Muscle of leg (tissue), 3 donors: ENCODE measurements at regions not wholly inside any gene's neighbourhood (a gene's known extent, or its start where the extent isn't known, plus 50 kb on each side); places are given as distances from the start of the nearest gene placed in this dataset.

Experiments used
- DNase-seq: peaks from one replicate; pipeline ENCODE4 v3.0.0; 2013
- H3K27ac ChIP-seq: one replicate; pipeline ENCODE4 v1.5.1; 2013; ENCODE audit warnings: mild to moderate bottlenecking, low read length, control low read depth
- H3K27me3 ChIP-seq: one replicate; pipeline ENCODE4 v1.6.1; 2013; ENCODE audit warnings: low read length; ENCODE audit not compliant: control insufficient read depth, insufficient read depth
- H3K36me3 ChIP-seq: one replicate; pipeline ENCODE4 v1.6.1; 2013; ENCODE audit warnings: low read length; ENCODE audit not compliant: control insufficient read depth, insufficient read depth
- H3K4me1 ChIP-seq: one replicate; pipeline ENCODE4 v1.6.1; 2013; ENCODE audit warnings: low read length; ENCODE audit not compliant: control insufficient read depth, insufficient read depth
- H3K4me3 ChIP-seq: one replicate; pipeline ENCODE4 v1.5.1; 2013; ENCODE audit warnings: low read length, control low read depth
- H3K9me3 ChIP-seq: replicated peaks from 2 replicates; pipeline ENCODE4 v1.6.1; 2013; ENCODE audit warnings: low read depth, low read length; ENCODE audit not compliant: control insufficient read depth
- WGBS: methylation state at CpG from one replicate; pipeline ENCODE4 v1.1.5; 2013; ENCODE audit warnings: missing lambda C conversion rate; ENCODE audit not compliant: insufficient coverage; 5-methylcytosine and 5-hydroxymethylcytosine counted together

GRCh38 chr11:69348414-69349235 lies 54.7 kb downstream of the MYEOV start:
- no peak overlapping the region for H3K27ac ChIP-seq
- 95% methylated on average over 4 of the region's 6 CpGs for WGBS
- H3K4me1 ChIP-seq = peaks cover 3% of the 10 kb centered on the region
- no peaks in the 10 kb centered on the region for H3K36me3 ChIP-seq
- H3K27me3 ChIP-seq = no peaks in the 10 kb centered on the region
- no peak overlapping the region for H3K4me3 ChIP-seq
- H3K9me3 ChIP-seq = peaks cover 6% of the 10 kb centered on the region
- DNase-seq = no peak

GRCh38 chr11:69350040-69350439 lies 56.1 kb downstream of the MYEOV start:
- no peak overlapping the region for H3K4me3 ChIP-seq
- no peak overlapping the region for H3K27ac ChIP-seq

GRCh38 chr11:69350596-69350995 lies 56.6 kb downstream of the MYEOV start:
- no peak overlapping the region for H3K4me3 ChIP-seq
- H3K36me3 ChIP-seq = no peaks in the 10 kb centered on the region
- peaks cover 6% of the 10 kb centered on the region for H3K9me3 ChIP-seq
- DNase-seq = no peak
- no peaks in the 10 kb centered on the region for H3K27me3 ChIP-seq
- H3K27ac ChIP-seq = no peak overlapping the region
- H3K4me1 ChIP-seq = peaks cover 3% of the 10 kb centered on the region

More at GRCh38 chr11:69350040-69350439, 56.1 kb downstream of the MYEOV start:
- no peaks in the 10 kb centered on the region for H3K36me3 ChIP-seq
- peaks cover 6% of the 10 kb centered on the region for H3K9me3 ChIP-seq
- DNase-seq = no peak
- no peaks in the 10 kb centered on the region for H3K27me3 ChIP-seq
- peaks cover 3% of the 10 kb centered on the region for H3K4me1 ChIP-seq
- WGBS = no CpG with 5 or more reads among the region's 1 CpG

- H3K9me3 ChIP-seq = peaks cover 6% of the 10 kb centered on the region
- H3K4me1 ChIP-seq = peaks cover 3% of the 10 kb centered on the region
- H3K27me3 ChIP-seq = no peaks in the 10 kb centered on the region
- no peak overlapping the region for H3K27ac ChIP-seq
- DNase-seq = no peak
- no peaks in the 10 kb centered on the region for H3K36me3 ChIP-seq
- H3K4me3 ChIP-seq = no peak overlapping the region
Measured at GRCh38 chr11:69351460-69351859, 57.5 kb downstream of the MYEOV start.

GRCh38 chr11:69352166-69352565 lies 58.2 kb downstream of the MYEOV start:
- H3K27ac ChIP-seq = no peak overlapping the region
- H3K36me3 ChIP-seq = no peaks in the 10 kb centered on the region
- DNase-seq = no peak
- peaks cover 6% of the 10 kb centered on the region for H3K9me3 ChIP-seq
- WGBS = 83% methylated on average over 2 of the region's 2 CpGs
- H3K4me1 ChIP-seq = peaks cover 3% of the 10 kb centered on the region
- no peak overlapping the region for H3K4me3 ChIP-seq
- H3K27me3 ChIP-seq = peaks cover 2% of the 10 kb centered on the region

GRCh38 chr11:69352715-69353319 lies 58.9 kb downstream of the MYEOV start:
- Histone ChIP-seq H3K9me3 (peaks cover 6% of the 10 kb centered on the region), H3K4me3 (no peak overlapping the region), H3K27ac (no peak overlapping the region), H3K4me1 (peaks cover 3% of the 10 kb centered on the region), H3K36me3 (no peaks in the 10 kb centered on the region), H3K27me3 (peaks cover 2% of the 10 kb centered on the region)
- no peak for DNase-seq
- no CpG with 5 or more reads among the region's 2 CpGs for WGBS

- no peaks in the 10 kb centered on the region for H3K36me3 ChIP-seq
- no peak overlapping the region for H3K4me3 ChIP-seq
- H3K9me3 ChIP-seq = no peaks in the 10 kb centered on the region
- H3K27me3 ChIP-seq = peaks cover 2% of the 10 kb centered on the region
- no peak for DNase-seq
- WGBS = 86% methylated on average over 13 of the region's 20 CpGs
- H3K27ac ChIP-seq = no peak overlapping the region
- peaks cover 3% of the 10 kb centered on the region for H3K4me1 ChIP-seq
Measured at GRCh38 chr11:69353696-69354544, 60.0 kb downstream of the MYEOV start.

GRCh38 chr11:69354545-69354897 lies 60.6 kb downstream of the MYEOV start:
- Histone ChIP-seq H3K9me3 (peaks cover 2% of the 10 kb centered on the region), H3K4me1 (peaks cover 3% of the 10 kb centered on the region), H3K27me3 (peaks cover 2% of the 10 kb centered on the region), H3K36me3 (no peaks in the 10 kb centered on the region), H3K4me3 (no peak overlapping the region), H3K27ac (no peak overlapping the region)
- WGBS = 89% methylated on average over 1 of the region's 2 CpGs
- no peak for DNase-seq

- H3K4me3 ChIP-seq = no peak overlapping the region
- DNase-seq = no peak
- peaks cover 2% of the 10 kb centered on the region for H3K27me3 ChIP-seq
- H3K4me1 ChIP-seq = peaks cover 3% of the 10 kb centered on the region
- H3K36me3 ChIP-seq = no peaks in the 10 kb centered on the region
- peaks cover 5% of the 10 kb centered on the region for H3K9me3 ChIP-seq
- H3K27ac ChIP-seq = no peak overlapping the region
- WGBS = 92% methylated on average over 6 of the region's 10 CpGs
Measured at GRCh38 chr11:69355346-69355940, 61.5 kb downstream of the MYEOV start.
